BLaER1 treated with 17β-estradiol and CSF1 and Interleukin-3, amounts not matched to agents 10 nM and 100 nM (cell line): ENCODE measurements at regions not wholly inside any gene's neighbourhood (a gene's known extent, or its start where the extent isn't known, plus 50 kb on each side); places are given as distances from the start of the nearest gene placed in this dataset.

Experiments used
- H3K27ac ChIP-seq, 11 experiments: shearing (Covaris generic); formaldehyde crosslinking; 2 replicates each; pipeline ENCODE4 v1.8.1; 2022
- H3K27me3 ChIP-seq, 11 experiments: shearing (Covaris generic); formaldehyde crosslinking; 2 replicates each; pipeline ENCODE4 v1.8.1; 2022
- H3K36me3 ChIP-seq, 11 experiments: shearing (Covaris generic); formaldehyde crosslinking; 2 replicates each; pipeline ENCODE4 v1.8.1; 2022
- H3K4me1 ChIP-seq, 10 experiments: shearing (Covaris generic); formaldehyde crosslinking; 2 replicates each; pipeline ENCODE4 v1.8.1; 2022
- H3K4me2 ChIP-seq, 11 experiments: shearing (Covaris generic); formaldehyde crosslinking; 2 replicates each; pipeline ENCODE4 v1.8.1; 2022
- H3K4me3 ChIP-seq, 10 experiments: shearing (Covaris generic); formaldehyde crosslinking; 2 replicates each; pipeline ENCODE4 v1.8.1; 2022
- H3K9ac ChIP-seq, 11 experiments: shearing (Covaris generic); formaldehyde crosslinking; 2 replicates each; pipeline ENCODE4 v1.8.1; 2022
- H3K9me3 ChIP-seq, 11 experiments: shearing (Covaris generic); formaldehyde crosslinking; replicated peaks in 1 of 11; 2 replicates each; pipeline ENCODE4 v1.8.1; 2022
- H4K20me1 ChIP-seq, 11 experiments: shearing (Covaris generic); formaldehyde crosslinking; 2 replicates each; pipeline ENCODE4 v1.8.1; 2022
- Cebpa-rat ChIP-seq, 11 experiments: shearing (Covaris generic); IDR thresholded peaks; 2 replicates each; pipeline ENCODE4 v1.8.1; 2022

GRCh38 chr2:852168-852567 lies 98.5 kb upstream of the SNTG2 start:
- H4K20me1 ChIP-seq, result no peaks in the 10 kb centered on the region
- H3K36me3 ChIP-seq, result peaks cover 0 to 3% (median 0%) of the 10 kb centered on the region in 11 experiments; a peak in 1 of 22 replicates
- H3K9me3 ChIP-seq, result peaks cover 27 to 50% (median 37%) of the 10 kb centered on the region in 11 experiments
- no peak overlapping the region for H3K9ac ChIP-seq
- H3K4me2 ChIP-seq, result no peak overlapping the region
- H3K4me3 ChIP-seq, result no peak overlapping the region
- peaks cover 0 to 28% (median 20%) of the 10 kb centered on the region in 10 experiments; a peak in 18 of 20 replicates for H3K4me1 ChIP-seq
- no peak for TF ChIP-seq Cebpa-rat (IDR thresholded peaks at IDR 0.05)
- no peaks in the 10 kb centered on the region for H3K27me3 ChIP-seq
- no peak overlapping the region for H3K27ac ChIP-seq

- no peak overlapping the region for H3K4me3 ChIP-seq
- H3K27me3 ChIP-seq, result no peaks in the 10 kb centered on the region
- H3K9ac ChIP-seq, result no peak overlapping the region
- H3K27ac ChIP-seq, result no peak overlapping the region
- no peaks in the 10 kb centered on the region for H4K20me1 ChIP-seq
- H3K36me3 ChIP-seq, result peaks cover 0 to 3% (median 0%) of the 10 kb centered on the region in 11 experiments; a peak in 1 of 22 replicates
- H3K9me3 ChIP-seq, result peaks cover 22 to 49% (median 32%) of the 10 kb centered on the region in 11 experiments
- H3K4me2 ChIP-seq, result no peak overlapping the region
- no peak for TF ChIP-seq Cebpa-rat (IDR thresholded peaks at IDR 0.05)
- H3K4me1 ChIP-seq, result peaks cover 0 to 25% (median 16%) of the 10 kb centered on the region in 10 experiments; a peak in 18 of 20 replicates
These were observed 99.0 kb upstream of the SNTG2 start for GRCh38 chr2:851680-852079.

- Histone ChIP-seq H3K4me2 (no peak overlapping the region), H3K4me1 (peaks cover 0 to 25% (median 15%) of the 10 kb centered on the region in 10 experiments; a peak in 18 of 20 replicates), H3K36me3 (peaks cover 0 to 3% (median 0%) of the 10 kb centered on the region in 11 experiments; a peak in 1 of 22 replicates), H3K27ac (no peak overlapping the region), H4K20me1 (no peaks in the 10 kb centered on the region), H3K27me3 (no peaks in the 10 kb centered on the region), H3K9me3 (peaks cover 20 to 45% (median 27%) of the 10 kb centered on the region in 11 experiments), H3K9ac (no peak overlapping the region), H3K4me3 (no peak overlapping the region)
- no peak for TF ChIP-seq Cebpa-rat (IDR thresholded peaks at IDR 0.05)
These were observed 99.6 kb upstream of the SNTG2 start for GRCh38 chr2:851078-851477.

GRCh38 chr2:850429-850828 lies 100.2 kb upstream of the SNTG2 start:
- no peak overlapping the region for H3K4me2 ChIP-seq
- peaks cover 0 to 22% (median 10%) of the 10 kb centered on the region in 10 experiments; a peak in 18 of 20 replicates for H3K4me1 ChIP-seq
- H4K20me1 ChIP-seq, result no peaks in the 10 kb centered on the region
- H3K27ac ChIP-seq, result no peak overlapping the region
- peaks cover 16 to 43% (median 21%) of the 10 kb centered on the region in 11 experiments for H3K9me3 ChIP-seq
- no peak overlapping the region for H3K4me3 ChIP-seq
- H3K9ac ChIP-seq, result no peak overlapping the region
- H3K27me3 ChIP-seq, result no peaks in the 10 kb centered on the region
- TF ChIP-seq Cebpa-rat (IDR thresholded peaks at IDR 0.05), result no peak
- peaks cover 0 to 3% (median 0%) of the 10 kb centered on the region in 11 experiments; a peak in 1 of 22 replicates for H3K36me3 ChIP-seq

- TF ChIP-seq Cebpa-rat (IDR thresholded peaks at IDR 0.05), result no peak
- Histone ChIP-seq H3K4me3 (no peak overlapping the region), H3K4me2 (no peak overlapping the region), H3K27ac (no peak overlapping the region), H3K36me3 (no peaks in the 10 kb centered on the region), H3K4me1 (peaks cover 0 to 14% (median 0%) of the 10 kb centered on the region in 10 experiments; a peak in 5 of 20 replicates), H4K20me1 (no peaks in the 10 kb centered on the region), H3K9me3 (peaks cover 0 to 19% (median 3%) of the 10 kb centered on the region in 11 experiments; a peak in 8 of 22 replicates), H3K9ac (no peak overlapping the region), H3K27me3 (no peaks in the 10 kb centered on the region)
These were observed 102.5 kb upstream of the SNTG2 start for GRCh38 chr2:848099-848498.

GRCh38 chr2:847669-848068 lies 103.0 kb upstream of the SNTG2 start:
- Histone ChIP-seq H3K4me3 (no peak overlapping the region), H3K9ac (no peak overlapping the region), H3K9me3 (peaks cover 0 to 15% (median 3%) of the 10 kb centered on the region in 11 experiments; a peak in 4 of 22 replicates), H3K36me3 (no peaks in the 10 kb centered on the region), H4K20me1 (no peaks in the 10 kb centered on the region), H3K27me3 (no peaks in the 10 kb centered on the region), H3K4me1 (peaks cover 0 to 14% (median 0%) of the 10 kb centered on the region in 10 experiments; a peak in 5 of 20 replicates), H3K27ac (no peak overlapping the region), H3K4me2 (no peak overlapping the region)
- no peak for TF ChIP-seq Cebpa-rat (IDR thresholded peaks at IDR 0.05)

- TF ChIP-seq Cebpa-rat (IDR thresholded peaks at IDR 0.05), result no peak
- Histone ChIP-seq H4K20me1 (no peaks in the 10 kb centered on the region), H3K9ac (no peak overlapping the region), H3K4me2 (peak overlapping the region in 4 of 11 experiments; percentile 7 to 48 (median 32); a peak in 6 of 22 replicates), H3K4me3 (no peak overlapping the region), H3K4me1 (peaks cover 0 to 14% (median 0%) of the 10 kb centered on the region in 10 experiments; a peak in 4 of 20 replicates), H3K27me3 (no peaks in the 10 kb centered on the region), H3K36me3 (no peaks in the 10 kb centered on the region), H3K27ac (no peak overlapping the region), H3K9me3 (peaks cover 0 to 19% (median 4%) of the 10 kb centered on the region in 11 experiments; a peak in 5 of 22 replicates)
These were observed 105.9 kb upstream of the SNTG2 start for GRCh38 chr2:844715-845114.

GRCh38 chr2:842151-842803 lies 108.4 kb upstream of the SNTG2 start:
- Histone ChIP-seq H3K36me3 (no peaks in the 10 kb centered on the region), H3K9ac (no peak overlapping the region), H3K9me3 (peaks cover 0 to 18% (median 4%) of the 10 kb centered on the region in 11 experiments; a peak in 5 of 22 replicates), H4K20me1 (no peaks in the 10 kb centered on the region), H3K27me3 (no peaks in the 10 kb centered on the region), H3K4me2 (no peak overlapping the region), H3K4me1 (peaks cover 0 to 20% (median 2%) of the 10 kb centered on the region in 10 experiments; a peak in 7 of 20 replicates), H3K27ac (no peak overlapping the region), H3K4me3 (no peak overlapping the region)
- TF ChIP-seq Cebpa-rat (IDR thresholded peaks at IDR 0.05), result no peak

- H3K4me3 ChIP-seq, result no peak overlapping the region
- no peak overlapping the region for H3K9ac ChIP-seq
- H3K4me2 ChIP-seq, result no peak overlapping the region
- H3K27ac ChIP-seq, result no peak overlapping the region
- peaks cover 0 to 20% (median 2%) of the 10 kb centered on the region in 10 experiments; a peak in 7 of 20 replicates for H3K4me1 ChIP-seq
- H3K36me3 ChIP-seq, result no peaks in the 10 kb centered on the region
- no peaks in the 10 kb centered on the region for H4K20me1 ChIP-seq
- no peak for TF ChIP-seq Cebpa-rat (IDR thresholded peaks at IDR 0.05)
- H3K27me3 ChIP-seq, result no peaks in the 10 kb centered on the region
- H3K9me3 ChIP-seq, result peaks cover 0 to 14% (median 2%) of the 10 kb centered on the region in 11 experiments; a peak in 5 of 22 replicates
These were observed 109.6 kb upstream of the SNTG2 start for GRCh38 chr2:841036-841435.
